ENCODE measurements at regions not wholly inside any gene's neighbourhood (a gene's known extent, or its start where the extent isn't known, plus 50 kb on each side); places are given as distances from the start of the nearest gene placed in this dataset.

DNA sequence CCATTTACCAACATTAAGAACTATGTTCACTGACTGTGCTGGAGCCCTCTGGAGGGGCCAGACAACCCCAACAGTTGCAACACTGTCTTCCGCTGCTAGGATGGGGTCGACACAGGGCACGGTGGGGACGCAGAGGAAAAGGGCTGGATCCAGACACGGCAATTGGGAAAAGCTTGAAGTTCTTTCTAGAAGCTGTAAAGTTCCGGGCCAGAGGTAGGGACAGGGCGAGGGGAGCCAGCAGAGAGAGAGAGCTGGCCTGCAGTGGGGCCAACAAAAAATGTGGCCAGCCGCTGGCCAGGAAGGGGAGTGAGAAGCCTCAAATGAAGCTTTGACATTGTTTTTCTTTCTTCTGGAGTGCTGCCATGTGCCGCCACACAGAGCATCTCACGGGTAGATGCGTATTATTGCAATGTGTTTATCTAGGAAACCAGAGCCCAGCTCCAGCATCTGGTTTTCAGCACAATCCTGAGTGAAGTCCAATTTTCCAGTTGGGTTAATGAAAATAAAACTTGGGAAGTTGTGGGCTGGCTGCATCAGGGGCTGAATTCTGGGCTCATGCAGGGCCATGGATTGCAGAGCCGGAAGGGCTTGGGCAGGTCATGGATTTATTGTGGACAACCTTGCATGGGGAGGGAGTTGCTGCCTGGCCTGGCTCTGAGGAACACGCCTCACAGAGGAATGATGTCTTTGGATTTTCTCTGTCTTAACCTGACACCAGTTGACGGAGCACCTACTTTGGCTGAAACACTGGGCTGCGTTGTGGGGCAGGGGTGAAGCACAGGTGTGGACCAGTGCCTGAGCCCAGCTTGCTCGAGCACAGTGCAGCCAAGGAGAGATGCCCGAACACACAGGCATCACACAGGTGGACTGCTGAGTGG, 67.6 kb upstream of the AMPD3 start:
- no peak for DNase-seq (ENCODE audit: low read depth)

DNA sequence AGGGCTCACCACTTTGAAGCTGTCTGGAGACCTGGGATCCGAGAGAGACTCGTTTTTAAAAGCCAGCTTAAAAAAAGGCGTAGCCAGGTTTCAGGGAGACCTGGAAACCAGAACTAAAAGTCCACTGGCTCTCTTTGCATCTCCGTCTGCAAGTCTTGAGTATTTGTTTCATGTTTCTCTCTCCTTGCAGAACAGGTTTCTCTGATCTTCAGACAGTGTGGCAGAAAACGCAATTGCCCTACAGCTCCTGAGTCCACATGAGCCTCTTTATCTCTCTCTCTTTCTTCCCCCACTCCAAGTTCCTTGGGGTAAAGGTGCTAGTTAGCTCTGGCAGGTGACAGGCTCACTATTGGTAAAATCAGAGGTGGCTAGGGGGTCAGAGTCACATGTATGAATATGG, 67.0 kb upstream of the AMPD3 start:
- no peak for DNase-seq (ENCODE audit: low read depth)

DNA sequence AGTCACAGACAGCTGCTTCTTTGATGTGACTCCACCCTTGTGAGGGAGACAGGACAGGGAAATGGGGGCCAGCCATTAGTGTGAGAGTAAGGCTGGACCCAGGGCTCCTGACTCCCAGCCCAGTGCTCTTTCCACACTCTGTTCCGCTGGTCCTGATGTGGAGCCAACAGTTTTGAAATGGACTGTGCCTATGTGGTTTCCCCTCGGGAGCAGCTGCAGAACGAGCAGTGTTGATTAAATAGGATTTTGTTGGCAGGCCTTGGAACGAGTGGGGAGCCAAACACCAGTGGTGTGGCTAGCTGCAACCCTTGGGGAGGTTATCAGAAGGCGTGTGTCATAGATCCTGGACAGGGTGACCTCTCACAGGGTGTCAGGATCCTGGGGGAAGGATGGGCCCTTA, 66.5 kb upstream of the AMPD3 start:
- no peak for DNase-seq (ENCODE audit: low read depth)

DNA sequence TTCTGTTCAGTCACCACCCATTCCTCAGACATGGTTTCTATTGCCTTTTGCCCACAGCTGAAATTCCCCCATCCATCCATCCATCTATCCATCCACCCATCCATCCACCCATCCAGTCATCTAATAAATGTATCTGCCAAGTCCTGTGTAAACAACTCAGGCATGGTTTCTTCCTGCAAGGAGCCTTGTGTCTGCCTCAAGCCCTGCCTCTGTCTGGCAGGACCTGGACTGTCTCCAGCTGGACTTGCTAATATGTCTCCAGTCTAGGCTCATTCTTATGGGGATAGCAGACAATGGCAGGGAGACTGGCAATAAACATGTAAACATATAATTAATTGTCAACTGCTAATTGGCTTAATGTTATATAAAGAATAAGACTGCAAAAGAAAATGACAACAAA, 64.7 kb upstream of the AMPD3 start:
- DNase-seq (ENCODE audit: low read depth), result no peak

DNA sequence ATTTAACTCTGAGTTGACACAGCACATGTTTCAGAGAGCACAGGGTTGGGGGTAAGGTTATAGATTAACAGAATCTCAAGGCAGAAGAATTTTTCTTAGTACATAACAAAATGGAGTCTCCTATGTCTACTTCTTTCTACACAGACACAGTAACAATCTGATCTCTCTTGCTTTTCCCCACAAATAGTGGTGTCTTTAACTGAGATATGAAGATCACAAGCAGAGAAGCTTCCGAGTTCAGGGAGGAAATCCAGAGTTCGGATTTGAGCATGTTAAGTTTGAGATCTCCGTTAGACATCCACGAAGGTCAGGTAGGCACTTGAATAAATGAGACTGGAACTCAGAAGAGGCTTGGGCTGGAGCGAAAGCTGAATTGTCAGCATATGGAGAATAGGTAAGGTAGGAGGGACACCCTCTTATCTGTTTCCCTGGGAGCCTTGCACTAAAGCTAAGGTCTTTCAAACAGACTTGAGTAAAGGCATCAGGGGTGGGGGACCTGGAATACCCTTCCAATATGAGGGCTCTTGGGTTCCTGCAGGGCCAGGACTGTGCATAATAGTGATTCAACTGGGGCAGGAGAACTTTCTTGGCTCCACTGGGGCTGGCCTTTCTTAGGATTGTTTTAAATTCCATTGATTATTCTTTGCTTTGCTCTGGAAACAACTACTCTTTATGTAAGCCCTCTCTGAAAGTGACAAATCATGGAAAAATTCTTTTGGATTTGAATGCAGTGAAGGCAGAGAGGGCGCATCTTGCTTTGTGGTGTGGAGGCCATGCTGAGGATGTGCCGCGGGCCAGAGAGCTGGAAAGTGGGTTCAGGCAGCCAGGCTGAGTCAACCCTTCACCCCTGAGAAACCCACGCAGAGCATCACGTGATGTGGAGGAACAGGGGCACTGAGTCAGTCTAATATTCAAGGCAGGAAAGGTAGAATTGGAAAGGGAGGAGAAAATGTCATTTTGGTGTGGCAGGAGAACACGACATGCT, 62.7 kb upstream of the AMPD3 start:
- DNase-seq (ENCODE audit: low read depth), result no peak

DNA sequence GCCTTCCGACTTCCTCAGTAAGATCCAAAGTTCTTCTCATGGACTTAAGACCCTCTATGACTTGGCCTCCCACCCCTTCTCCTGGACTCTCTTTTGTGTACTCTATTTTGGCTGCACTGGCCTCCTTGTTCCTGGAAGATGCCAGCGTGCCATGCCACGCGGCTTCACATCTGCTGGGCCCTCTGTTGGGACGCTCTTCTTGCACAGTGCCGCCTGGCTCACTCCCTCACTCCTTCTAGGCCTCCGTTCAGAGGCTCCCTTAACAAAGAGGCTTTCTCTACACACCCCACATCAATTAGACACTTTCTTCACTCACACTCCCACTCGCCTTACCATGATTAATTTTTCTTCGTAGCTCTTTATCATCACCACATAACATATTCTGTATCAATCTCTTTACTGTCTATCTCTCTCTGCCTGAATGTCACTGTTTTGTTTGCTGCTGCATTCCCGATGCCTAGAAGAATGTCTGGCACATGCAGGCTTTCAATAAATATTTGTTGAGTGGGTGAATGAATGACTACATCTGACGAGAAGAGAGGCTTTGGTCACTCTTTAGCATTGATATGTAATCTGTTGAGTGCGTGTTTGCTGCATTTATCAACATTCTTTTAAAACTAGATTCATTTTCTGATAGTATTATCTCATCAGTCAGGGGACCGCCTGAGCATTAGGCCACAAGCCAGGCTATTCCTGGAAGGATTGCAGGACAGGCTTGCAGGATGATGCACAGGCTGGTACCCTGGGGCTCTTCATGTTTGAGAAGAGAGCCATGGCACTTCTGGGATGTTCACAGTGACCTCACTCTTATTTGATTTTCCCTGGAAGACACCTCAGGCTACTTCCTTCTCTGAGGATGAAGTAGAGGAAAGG, 60.6 kb upstream of the AMPD3 start:
- no peak for DNase-seq (ENCODE audit: low read depth)

DNA sequence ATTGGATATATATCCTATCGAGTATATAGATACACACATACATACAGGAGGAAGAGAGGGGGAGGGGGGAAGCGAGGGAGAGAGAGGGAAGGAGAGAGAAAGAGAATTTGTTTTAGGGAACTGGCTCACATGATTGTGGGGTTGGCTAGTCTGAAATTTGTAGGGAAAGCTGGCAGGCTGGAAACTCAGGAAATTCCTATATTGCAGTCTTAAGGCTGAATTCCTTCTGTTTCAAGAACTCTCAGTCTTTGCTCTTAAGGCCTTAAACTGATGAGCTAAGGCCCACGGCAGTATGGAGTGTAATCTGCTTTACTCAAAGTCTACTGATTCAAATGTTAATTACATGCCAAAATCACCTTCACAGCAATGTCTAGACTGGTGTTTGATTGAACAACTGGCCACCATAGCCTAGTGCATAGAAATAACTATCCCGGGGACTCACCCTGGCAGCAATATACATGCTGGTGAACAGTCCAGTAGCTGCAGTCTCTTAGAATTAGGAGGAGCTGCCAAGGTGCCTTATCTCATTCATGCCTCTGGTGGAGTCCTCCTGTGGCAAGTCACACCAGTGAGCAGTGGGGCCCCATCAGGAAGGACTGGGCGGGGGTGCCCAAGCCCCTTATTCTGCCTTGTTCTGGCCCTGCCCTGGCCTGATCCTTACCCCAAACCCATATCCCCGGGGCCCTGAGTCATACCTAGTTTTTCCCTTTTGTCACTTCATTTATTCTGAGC, 59.7 kb upstream of the AMPD3 start:
- DNase-seq (ENCODE audit: low read depth), result no peak

DNA sequence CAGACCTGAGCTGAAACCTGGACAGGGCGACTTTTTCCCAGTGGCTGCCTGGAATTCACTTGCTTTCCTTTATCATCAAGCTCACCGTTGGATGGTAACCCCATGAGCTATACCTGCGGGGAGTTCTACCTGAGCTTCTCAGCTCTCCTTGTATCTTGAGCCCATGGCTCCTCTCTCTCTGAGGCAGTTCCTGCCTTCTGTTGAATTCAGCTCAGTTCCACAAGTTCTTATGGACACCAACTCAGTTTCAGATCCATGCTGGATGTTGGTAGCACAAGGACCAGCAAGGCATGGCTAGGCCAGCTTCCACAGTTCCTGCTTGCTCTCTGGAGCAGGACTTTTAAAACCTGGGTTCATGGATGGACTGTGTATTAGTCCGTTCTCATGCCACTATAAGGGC, 58.3 kb upstream of the AMPD3 start:
- DNase-seq (ENCODE audit: low read depth), result no peak

DNA sequence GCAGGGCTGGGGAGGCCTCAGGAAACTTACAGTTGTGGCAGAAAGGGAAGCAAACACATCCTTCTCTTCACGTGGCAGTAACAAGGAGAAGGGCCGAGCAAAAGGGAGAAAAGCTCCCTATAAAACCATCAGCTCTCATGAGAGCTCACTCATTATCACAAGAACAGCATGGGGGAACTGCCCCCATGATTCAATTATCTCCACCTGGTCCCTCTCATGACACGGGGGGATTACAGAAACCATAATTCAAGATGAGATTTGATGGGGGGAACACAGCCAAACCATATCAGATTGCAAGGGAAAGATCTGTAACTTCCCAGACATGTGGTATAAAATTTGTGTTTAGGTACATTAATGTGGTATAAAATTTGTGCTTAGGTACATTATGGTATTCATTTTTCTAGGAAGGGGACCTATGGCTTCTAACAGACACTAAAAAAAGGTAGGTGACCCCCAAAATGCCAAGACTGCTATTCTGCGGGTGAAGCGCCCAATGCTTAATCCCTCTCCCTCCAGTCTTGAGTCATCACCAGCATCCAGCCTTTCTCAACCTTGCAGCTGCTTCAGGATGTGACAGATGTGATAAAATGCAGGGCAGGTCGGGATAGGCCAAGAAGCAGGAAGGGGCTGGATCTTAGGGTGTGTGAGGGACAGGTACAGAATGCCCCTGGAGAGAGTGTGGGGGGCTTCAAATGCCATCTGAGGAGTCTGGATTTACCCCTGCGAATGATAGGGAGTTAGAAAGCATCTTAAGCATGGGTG, 57.7 kb upstream of the AMPD3 start:
- no peak for DNase-seq (ENCODE audit: low read depth)

DNA sequence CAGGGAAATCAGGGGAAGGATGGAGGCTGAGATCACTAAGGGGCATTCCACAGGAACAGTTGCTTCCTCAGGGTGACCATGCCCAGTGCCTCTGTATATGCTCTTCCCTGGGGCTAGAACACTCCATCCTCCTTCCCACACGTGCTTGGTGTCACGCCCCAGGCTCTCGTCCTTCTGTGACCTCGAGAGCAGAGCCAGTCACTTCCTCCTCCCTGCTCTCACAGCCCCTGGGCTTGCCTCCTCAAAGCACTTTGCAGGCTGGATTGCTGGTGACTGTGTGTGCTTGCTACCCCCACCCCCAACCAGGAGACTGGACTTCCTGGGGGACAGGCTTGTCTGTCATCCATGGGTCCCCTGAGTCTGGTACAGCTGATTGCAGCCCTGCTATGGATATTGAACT, 56.5 kb upstream of the AMPD3 start:
- no peak for DNase-seq (ENCODE audit: low read depth)

DNA sequence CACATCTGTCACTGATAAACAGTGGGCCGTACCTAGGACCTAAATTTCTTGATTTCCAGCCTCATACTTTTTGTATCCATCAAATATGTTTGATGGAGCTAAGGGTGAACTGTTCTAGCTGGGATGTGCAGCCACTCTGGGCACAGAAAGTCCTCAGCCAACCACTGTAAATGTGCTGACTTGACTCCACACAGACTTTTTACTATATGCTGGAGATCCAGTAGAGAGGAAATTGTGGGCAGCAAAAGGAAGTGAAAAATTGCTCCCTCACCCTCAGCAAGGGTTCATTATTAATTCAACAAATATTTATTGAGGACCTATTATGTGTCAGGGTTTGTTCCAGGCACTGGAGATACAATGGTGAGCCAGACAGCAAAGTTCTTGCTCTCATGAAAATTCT, 54.2 kb upstream of the AMPD3 start:
- no peak for DNase-seq (ENCODE audit: low read depth)

DNA sequence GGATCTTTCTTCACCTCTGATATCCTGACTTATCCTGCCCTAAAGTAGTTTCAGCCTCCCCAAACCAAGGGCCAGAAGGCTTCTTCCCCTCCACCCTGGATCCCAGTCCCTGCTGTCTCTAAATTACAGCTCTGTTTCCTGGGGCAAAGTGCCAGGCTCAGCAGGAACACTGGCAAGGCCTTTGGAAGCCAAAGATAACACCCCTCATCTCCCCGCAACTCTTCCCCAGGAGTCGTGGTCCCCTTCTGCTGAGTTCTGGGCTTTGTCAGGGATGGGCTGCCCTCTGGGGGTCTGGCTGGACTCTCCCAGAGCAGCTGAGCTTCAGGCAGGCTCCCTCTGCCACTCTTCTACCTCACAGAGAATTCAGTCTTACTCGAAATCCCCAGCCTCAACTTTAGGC, 53.8 kb upstream of the AMPD3 start:
- no peak for DNase-seq (ENCODE audit: low read depth)

DNA sequence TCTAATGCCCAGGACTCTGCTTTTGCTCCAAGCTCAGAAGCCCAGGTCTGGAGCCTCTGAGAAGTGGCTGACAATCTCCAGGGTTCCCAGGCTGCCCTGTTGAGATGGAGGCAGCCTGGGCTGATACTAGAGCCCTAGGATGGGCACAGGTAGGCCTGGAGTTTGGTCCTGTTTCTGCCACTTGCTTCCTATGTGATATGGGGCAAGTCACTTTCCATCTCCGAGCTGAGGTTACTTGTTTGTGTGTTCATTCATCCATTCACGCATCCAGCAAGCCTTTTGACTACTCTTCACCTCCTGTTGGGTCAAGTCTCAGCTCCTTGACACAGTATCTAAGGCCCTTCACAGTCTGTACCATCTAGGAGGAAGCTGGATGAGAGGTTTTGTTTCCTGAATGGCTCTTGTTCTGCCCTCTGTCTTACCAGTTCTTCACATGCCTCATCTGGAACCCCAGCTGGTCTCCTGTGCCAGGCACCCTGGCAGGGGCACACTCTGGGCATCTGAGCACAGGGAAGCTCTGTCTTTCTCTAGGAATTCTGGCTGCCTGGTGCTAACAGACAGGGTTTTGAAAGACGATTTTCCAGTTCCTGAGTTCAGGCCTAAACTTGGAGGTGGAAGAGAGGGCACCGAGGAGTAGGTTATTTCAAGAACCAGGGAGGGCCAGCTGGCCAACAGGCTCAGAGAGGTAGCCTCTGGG, 53.2 kb upstream of the AMPD3 start:
- no peak for DNase-seq (ENCODE audit: low read depth)
